RWPE1 (cell line): ENCODE measurements at regions not wholly inside any gene's neighbourhood (a gene's known extent, or its start where the extent isn't known, plus 50 kb on each side); places are given as distances from the start of the nearest gene placed in this dataset.
"Not testable (repeated sequence)": the region's sequence is repeated elsewhere in the genome, so short reads cannot be mapped to it uniquely, and the experiment has no call there.

Source experiments
- CTCF ChIA-PET: fragments of 350-600 bp; sonication (Branson Sonifier 250); formaldehyde crosslinking; extraction: SDS; loops from one replicate; lab custom pipeline; 2021; lab: Yijun Ruan, JAX
- POLR2A ChIA-PET: fragments of 400-600 bp; formaldehyde crosslinking; extraction: SDS; loops from one replicate; lab custom pipeline; 2020; ENCODE audit warnings: antibody characterized with exemption; ENCODE audit not compliant: low non-redundant PET; lab: Yijun Ruan, JAX
- DNase-seq: peaks from one replicate; pipeline ENCODE4 v3.0.0; 2012; ENCODE audit warnings: low spot score
- H3K27ac ChIP-seq: fragments of 450-650 bp; 2 replicates; pipeline ENCODE4 v1.5.1; 2017
- CTCF ChIP-seq: fragments of 450-650 bp; conservative IDR thresholded peaks from 2 replicates; pipeline ENCODE4 v1.5.1; 2017; ENCODE audit warnings: low read depth, mild to moderate bottlenecking

- DNase-seq = no peak
- no peak for TF ChIP-seq CTCF
- POLR2A ChIA-PET = no interaction called here
- H3K27ac ChIP-seq = no peak overlapping the region
- CTCF ChIA-PET = no interaction called here
Observed at GRCh38 chr4:40681600-40681999, 51.9 kb upstream of the RBM47 start.

GRCh38 chr4:40682290-40683101 lies 52.8 kb upstream of the RBM47 start:
- ChIA-PET CTCF (interaction anchor here (0.5 to 0.6 kb wide), 2 partner anchors 243 to 357 kb away, joined by 3 to 5 read pairs; no protein-coding TSS in a partner anchor), POLR2A (interaction anchor here (1.0 kb wide), 1 partner anchor 9 kb away, joined by 3 read pairs; no protein-coding TSS in a partner anchor)
- DNase-seq = no peak
- TF ChIP-seq CTCF = no peak
- H3K27ac ChIP-seq = no peak overlapping the region

GRCh38 chr4:40683536-40684145 lies 54.0 kb upstream of the RBM47 start:
- DNase-seq, POLR2A ChIA-PET, H3K27ac ChIP-seq: not testable (repeated sequence)
- CTCF ChIA-PET = interaction anchor here (0.6 kb wide), 1 partner anchor 217 kb away, joined by 11 read pairs; no protein-coding TSS in a partner anchor

GRCh38 chr4:40684404-40684803 lies 54.7 kb upstream of the RBM47 start:
- CTCF ChIA-PET = interaction anchor here (0.6 kb wide), 1 partner anchor 218 kb away, joined by 11 read pairs; no protein-coding TSS in a partner anchor
- TF ChIP-seq CTCF = no peak
- POLR2A ChIA-PET = no interaction called here
- no peak for DNase-seq
- H3K27ac ChIP-seq = no peak overlapping the region

- POLR2A ChIA-PET = no interaction called here
- peak; percentile 16 for DNase-seq
- no peak overlapping the region for H3K27ac ChIP-seq
- CTCF ChIA-PET = interaction anchor here (0.9 kb wide), 1 partner anchor 14 kb away, joined by 3 read pairs; no protein-coding TSS in a partner anchor
- TF ChIP-seq CTCF = no peak
Observed at GRCh38 chr4:40685300-40685699, 55.6 kb upstream of the RBM47 start.

GRCh38 chr4:40686081-40686913 lies 56.6 kb upstream of the RBM47 start:
- ChIA-PET CTCF (interaction anchor here (0.9 kb wide), 1 partner anchor 15 kb away, joined by 3 read pairs; no protein-coding TSS in a partner anchor), POLR2A (interaction anchor here (0.7 kb wide), 1 partner anchor 11 kb away, joined by 7 read pairs; no protein-coding TSS in a partner anchor)
- no peak for DNase-seq
- no peak overlapping the region for H3K27ac ChIP-seq
- TF ChIP-seq CTCF = no peak
